Stimulated activated naive CD8-positive, alpha-beta T cell treated with anti-CD3 and anti-CD28 coated beads, Interleukin-15, Interleukin-2, amounts not matched to agents 100 ng/mL and 50 ng/mL, for 24 hours (primary cell): ENCODE measurements at regions not wholly inside any gene's neighbourhood (a gene's known extent, or its start where the extent isn't known, plus 50 kb on each side); places are given as distances from the start of the nearest gene placed in this dataset.
"Not testable (repeated sequence)": the region's sequence is repeated elsewhere in the genome, so short reads cannot be mapped to it uniquely, and the experiment has no call there.

Experiments used
- H3K27ac Mint-ChIP-seq: one replicate; pipeline ENCODE4 v1.8.0; 2021; ENCODE audit warnings: mild to moderate bottlenecking, mixed read lengths
- H3K27me3 Mint-ChIP-seq: one replicate; pipeline ENCODE4 v1.8.0; 2021; ENCODE audit warnings: mixed read lengths
- H3K36me3 Mint-ChIP-seq: one replicate; pipeline ENCODE4 v1.8.0; 2021; ENCODE audit warnings: low read depth, mixed read lengths
- H3K4me1 Mint-ChIP-seq: one replicate; pipeline ENCODE4 v1.8.0; 2021; ENCODE audit warnings: low read depth, mixed read lengths
- H3K4me3 Mint-ChIP-seq: one replicate; pipeline ENCODE4 v1.8.0; 2021; ENCODE audit warnings: mild to moderate bottlenecking, mixed read lengths
- H3K9me3 Mint-ChIP-seq: one replicate; pipeline ENCODE4 v1.8.0; 2021; ENCODE audit warnings: mixed read lengths

DNA sequence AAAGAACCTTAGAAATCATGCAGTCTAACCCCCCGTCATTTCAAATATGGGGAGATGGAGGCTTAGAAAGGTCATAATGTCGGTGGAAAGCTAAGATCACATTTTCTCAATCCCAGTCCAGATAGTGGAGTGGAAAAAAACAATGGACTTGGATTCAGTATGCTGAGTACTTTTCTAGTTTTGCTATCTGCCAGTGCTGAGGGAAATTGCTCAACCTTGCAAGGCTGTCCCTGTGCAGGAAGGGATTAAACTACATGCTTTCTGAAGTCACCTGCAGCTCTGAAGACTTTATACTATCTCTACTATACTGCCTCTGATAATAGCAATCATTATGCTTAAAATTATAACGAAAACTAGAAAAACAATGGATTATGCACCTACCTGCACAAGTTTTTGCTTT, 272.8 kb downstream of the LRIG3 start:
- no peak overlapping the region for H3K27ac Mint-ChIP-seq

DNA sequence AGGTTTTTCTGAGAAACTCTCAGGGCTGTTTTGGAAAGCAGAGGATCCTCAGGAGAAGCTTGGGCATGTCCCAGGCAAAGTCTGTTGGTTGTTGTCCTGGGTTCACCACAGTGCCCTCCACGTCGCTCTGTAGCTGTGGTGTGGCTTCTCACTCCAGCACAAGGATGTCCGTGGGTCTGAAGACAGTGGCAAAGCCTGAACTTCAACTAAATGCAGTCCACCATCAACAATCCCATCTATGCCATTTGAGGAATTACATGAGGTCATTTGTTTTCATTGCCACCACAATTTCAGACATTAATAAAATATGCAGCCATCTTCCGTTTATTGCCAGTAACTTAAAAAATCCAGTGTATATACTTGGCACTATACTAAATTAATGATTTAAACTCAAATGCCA, 272.1 kb downstream of the LRIG3 start:
- Mint-ChIP-seq H3K27me3 (peaks cover 3% of the 10 kb centered on the region), H3K27ac (no peak overlapping the region), H3K9me3 (peaks cover 4% of the 10 kb centered on the region), H3K36me3 (no peaks in the 10 kb centered on the region), H3K4me1 (no peaks in the 10 kb centered on the region), H3K4me3 (no peak overlapping the region)

More for the DNA sequence above, 272.8 kb downstream of the LRIG3 start:
- Mint-ChIP-seq H3K4me3 (no peak overlapping the region), H3K4me1 (no peaks in the 10 kb centered on the region), H3K36me3 (no peaks in the 10 kb centered on the region), H3K9me3 (peaks cover 4% of the 10 kb centered on the region), H3K27me3 (peaks cover 3% of the 10 kb centered on the region)

DNA sequence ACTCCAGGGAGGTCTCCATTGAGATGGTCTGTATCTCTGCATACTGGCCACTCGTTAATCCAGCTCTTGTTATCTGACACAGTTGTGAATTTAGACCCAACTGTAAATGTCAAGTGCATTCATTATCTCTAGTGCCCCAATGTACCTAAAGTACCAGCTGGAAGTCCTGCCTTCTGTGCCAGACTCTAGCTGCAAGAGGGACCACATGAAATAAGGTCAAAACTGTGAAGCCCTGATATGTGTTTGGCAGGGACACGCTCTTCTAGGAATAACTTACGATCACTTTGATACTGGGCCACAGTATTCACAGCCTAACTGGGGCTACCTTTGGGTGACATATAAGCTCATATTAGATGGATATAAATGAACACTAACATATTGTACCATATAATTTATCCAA, 268.5 kb downstream of the LRIG3 start:
- no peaks in the 10 kb centered on the region for H3K4me1 Mint-ChIP-seq
- H3K9me3 Mint-ChIP-seq: peaks cover 4% of the 10 kb centered on the region
- H3K27me3 Mint-ChIP-seq: peaks cover 3% of the 10 kb centered on the region
- no peak overlapping the region for H3K27ac Mint-ChIP-seq
- H3K36me3 Mint-ChIP-seq: no peaks in the 10 kb centered on the region
- H3K4me3 Mint-ChIP-seq: no peak overlapping the region

DNA sequence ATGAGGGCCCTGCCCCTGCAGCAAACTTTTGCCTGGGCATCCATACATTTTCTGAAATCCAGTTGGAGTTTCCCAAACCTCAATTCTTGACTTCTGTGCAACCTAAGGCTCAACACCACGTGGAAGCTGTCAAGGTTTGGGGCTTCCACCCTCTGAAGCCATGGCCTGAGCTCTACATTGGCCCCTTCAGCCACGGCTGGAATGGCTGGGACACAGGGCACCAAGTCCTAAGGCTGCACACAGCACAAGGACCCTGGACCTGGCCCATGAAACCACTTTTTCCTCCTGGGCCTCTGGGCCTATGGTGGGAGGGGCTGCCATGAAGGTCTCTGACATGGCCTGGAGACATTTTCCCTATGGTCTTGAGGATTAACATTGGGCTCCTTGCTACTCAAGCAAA, 266.3 kb downstream of the LRIG3 start:
- H3K27me3 Mint-ChIP-seq: no peaks in the 10 kb centered on the region
- H3K27ac Mint-ChIP-seq: no peak overlapping the region
- no peak overlapping the region for H3K4me3 Mint-ChIP-seq
- no peaks in the 10 kb centered on the region for H3K36me3 Mint-ChIP-seq
- no peaks in the 10 kb centered on the region for H3K9me3 Mint-ChIP-seq
- H3K4me1 Mint-ChIP-seq: no peaks in the 10 kb centered on the region

DNA sequence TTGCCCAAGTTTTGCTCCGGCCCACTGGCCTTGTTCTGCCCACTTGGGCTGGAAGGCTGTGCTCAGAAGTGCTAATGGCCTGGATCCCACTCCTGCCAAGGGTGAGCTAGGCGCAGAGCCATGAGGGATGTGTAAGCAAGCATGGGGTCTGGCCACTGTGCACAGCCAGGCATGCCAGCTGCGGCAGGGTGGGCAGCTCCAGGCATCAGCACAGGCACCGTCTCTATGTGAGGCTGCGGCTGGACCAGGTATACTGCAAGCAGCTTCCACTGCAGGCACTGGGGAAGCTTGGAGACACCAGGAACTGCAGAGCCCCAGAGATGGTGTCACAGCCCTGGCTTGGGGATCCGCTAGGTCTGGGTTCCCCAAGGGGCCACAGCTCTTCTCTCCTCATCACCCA, 264.9 kb downstream of the LRIG3 start:
- Mint-ChIP-seq H3K9me3 (no peaks in the 10 kb centered on the region), H3K4me1 (no peaks in the 10 kb centered on the region), H3K4me3 (no peak overlapping the region), H3K27ac (no peak overlapping the region), H3K36me3 (no peaks in the 10 kb centered on the region), H3K27me3 (no peaks in the 10 kb centered on the region)

DNA sequence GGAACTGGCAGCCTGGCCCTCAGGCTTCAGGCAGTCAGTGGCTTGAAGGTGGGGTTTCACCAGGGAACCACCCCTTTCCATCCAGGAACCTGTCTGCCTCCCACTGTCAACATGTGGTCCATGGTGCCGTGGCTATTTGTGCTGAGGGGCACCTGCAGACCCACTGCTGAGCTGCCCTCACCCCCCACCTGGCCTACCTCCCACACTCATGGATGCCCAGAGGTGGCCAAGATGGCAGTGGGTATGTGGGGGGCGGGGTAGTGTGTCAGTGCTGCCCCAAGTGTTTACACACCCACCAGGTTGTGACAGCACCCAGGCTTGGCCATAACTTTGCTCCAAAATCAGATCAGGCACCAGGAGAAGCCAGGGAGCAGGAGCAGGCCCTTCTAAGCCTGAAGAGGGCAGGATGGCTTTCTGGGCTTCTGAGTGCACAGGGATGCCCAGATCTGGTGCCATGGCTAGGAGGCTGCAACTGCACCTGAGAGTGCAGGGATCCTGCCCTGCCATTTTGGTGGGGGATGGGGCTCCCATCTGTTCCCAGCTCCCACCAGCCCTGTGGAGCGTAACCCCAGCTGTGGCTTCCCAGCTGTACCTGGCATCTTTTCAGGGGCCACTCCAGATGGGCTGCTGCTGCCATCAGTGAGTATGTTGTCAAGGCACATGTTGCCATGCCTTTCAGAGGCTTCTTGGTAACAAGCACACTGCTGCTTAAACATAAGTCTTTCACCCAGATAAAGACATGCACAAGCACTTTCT, 263.9 kb downstream of the LRIG3 start:
- H3K9me3 Mint-ChIP-seq: no peaks in the 10 kb centered on the region
- no peaks in the 10 kb centered on the region for H3K36me3 Mint-ChIP-seq
- H3K4me1 Mint-ChIP-seq: no peaks in the 10 kb centered on the region
- no peaks in the 10 kb centered on the region for H3K27me3 Mint-ChIP-seq
- no peak overlapping the region for H3K4me3 Mint-ChIP-seq
- H3K27ac Mint-ChIP-seq: no peak overlapping the region

GRCh38 chr12:58657190-58657589, 263.1 kb downstream of the LRIG3 start:
- no peaks in the 10 kb centered on the region for H3K9me3 Mint-ChIP-seq
- H3K36me3 Mint-ChIP-seq: no peaks in the 10 kb centered on the region
- H3K4me3 Mint-ChIP-seq: no peak overlapping the region
- H3K27ac Mint-ChIP-seq: no peak overlapping the region
- no peaks in the 10 kb centered on the region for H3K27me3 Mint-ChIP-seq
- no peaks in the 10 kb centered on the region for H3K4me1 Mint-ChIP-seq

- no peaks in the 10 kb centered on the region for H3K36me3 Mint-ChIP-seq
- peaks cover 4% of the 10 kb centered on the region for H3K9me3 Mint-ChIP-seq
- H3K27me3 Mint-ChIP-seq: no peaks in the 10 kb centered on the region
- no peak overlapping the region for H3K4me3 Mint-ChIP-seq
- H3K27ac Mint-ChIP-seq: no peak overlapping the region
- no peaks in the 10 kb centered on the region for H3K4me1 Mint-ChIP-seq
These were observed 254.9 kb downstream of the LRIG3 start for GRCh38 chr12:58665375-58665774.

DNA sequence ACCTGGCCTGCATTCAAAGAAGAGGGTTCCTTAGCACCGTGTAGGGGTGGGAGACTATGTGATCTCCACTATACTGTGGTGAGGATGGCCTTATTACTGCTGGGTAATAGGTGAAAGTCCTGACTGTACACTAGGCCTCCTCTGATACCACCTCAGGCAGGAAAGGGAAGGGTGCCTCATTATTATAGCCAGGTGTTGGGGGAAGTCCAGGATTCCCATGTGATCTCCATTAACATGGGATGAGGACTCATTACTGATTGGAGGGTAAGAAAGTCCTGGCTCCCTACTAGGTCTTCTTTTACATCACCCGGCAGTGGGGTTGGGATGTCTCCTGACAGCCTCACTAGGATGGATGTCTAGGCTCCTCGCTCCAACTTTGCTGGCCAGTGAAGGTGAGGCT, 252.1 kb downstream of the LRIG3 start:
- Mint-ChIP-seq H3K9me3 (peaks cover 4% of the 10 kb centered on the region), H3K36me3 (no peaks in the 10 kb centered on the region), H3K27me3 (no peaks in the 10 kb centered on the region), H3K27ac (no peak overlapping the region), H3K4me1 (no peaks in the 10 kb centered on the region), H3K4me3 (no peak overlapping the region)

DNA sequence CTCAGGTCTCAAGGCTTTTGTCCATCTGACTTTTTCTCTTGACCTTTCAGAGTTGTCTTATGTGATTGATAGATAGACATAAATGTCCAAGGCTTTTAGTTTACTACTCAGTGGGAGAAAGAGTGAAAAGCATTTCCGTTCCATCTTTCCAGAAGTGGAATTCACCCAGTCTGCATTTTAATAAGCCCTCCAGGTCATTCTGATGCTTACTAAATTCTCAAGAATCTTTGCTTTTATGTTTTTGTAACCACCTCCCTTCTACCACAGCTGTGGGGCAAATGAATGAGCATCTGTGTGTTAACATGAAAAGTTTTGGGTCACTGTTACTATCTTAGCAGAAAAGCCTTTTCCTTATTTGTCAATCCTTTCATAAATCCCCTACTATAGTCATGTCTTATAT, 251.4 kb downstream of the LRIG3 start:
- Mint-ChIP-seq H3K4me1 (no peaks in the 10 kb centered on the region), H3K27ac (no peak overlapping the region), H3K9me3 (peaks cover 3% of the 10 kb centered on the region), H3K4me3 (no peak overlapping the region), H3K36me3 (no peaks in the 10 kb centered on the region), H3K27me3 (no peaks in the 10 kb centered on the region)

DNA sequence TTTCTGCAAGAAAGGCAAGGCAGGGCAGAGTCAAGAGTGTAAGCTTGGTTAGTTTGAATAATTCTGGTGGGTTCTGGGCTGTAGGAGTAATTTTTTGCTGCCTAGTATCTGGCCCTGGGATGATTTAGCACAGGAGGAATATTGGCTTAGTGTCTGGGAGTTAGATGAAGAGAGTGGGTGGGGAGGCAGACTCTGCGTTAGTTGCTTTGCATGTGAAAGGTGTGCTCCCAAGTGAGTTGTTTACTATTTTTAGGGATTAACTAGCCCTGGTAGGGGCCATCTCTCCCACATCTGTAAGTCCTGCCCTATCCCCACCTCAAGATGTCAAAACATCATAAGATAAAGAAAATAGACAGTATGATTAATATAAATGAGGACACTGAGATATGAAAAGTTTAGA, 249.7 kb downstream of the LRIG3 start:
- no peaks in the 10 kb centered on the region for H3K4me1 Mint-ChIP-seq
- H3K27me3 Mint-ChIP-seq: no peaks in the 10 kb centered on the region
- no peak overlapping the region for H3K27ac Mint-ChIP-seq
- H3K4me3 Mint-ChIP-seq: no peak overlapping the region
- no peaks in the 10 kb centered on the region for H3K36me3 Mint-ChIP-seq
- H3K9me3 Mint-ChIP-seq: no peaks in the 10 kb centered on the region

GRCh38 chr12:58671196-58671595, 249.1 kb downstream of the LRIG3 start:
- Mint-ChIP-seq H3K4me1 (no peaks in the 10 kb centered on the region), H3K4me3 (no peak overlapping the region), H3K27me3 (no peaks in the 10 kb centered on the region), H3K27ac (no peak overlapping the region), H3K36me3 (no peaks in the 10 kb centered on the region), H3K9me3 (peaks cover 5% of the 10 kb centered on the region)

- no peaks in the 10 kb centered on the region for H3K4me1 Mint-ChIP-seq
- H3K9me3 Mint-ChIP-seq: peaks cover 10% of the 10 kb centered on the region
- peaks cover under 1% of the 10 kb centered on the region for H3K36me3 Mint-ChIP-seq
- H3K27ac Mint-ChIP-seq: no peak overlapping the region
- H3K4me3 Mint-ChIP-seq: no peak overlapping the region
- no peaks in the 10 kb centered on the region for H3K27me3 Mint-ChIP-seq
These were observed 247.3 kb downstream of the LRIG3 start for GRCh38 chr12:58673021-58673420.

DNA sequence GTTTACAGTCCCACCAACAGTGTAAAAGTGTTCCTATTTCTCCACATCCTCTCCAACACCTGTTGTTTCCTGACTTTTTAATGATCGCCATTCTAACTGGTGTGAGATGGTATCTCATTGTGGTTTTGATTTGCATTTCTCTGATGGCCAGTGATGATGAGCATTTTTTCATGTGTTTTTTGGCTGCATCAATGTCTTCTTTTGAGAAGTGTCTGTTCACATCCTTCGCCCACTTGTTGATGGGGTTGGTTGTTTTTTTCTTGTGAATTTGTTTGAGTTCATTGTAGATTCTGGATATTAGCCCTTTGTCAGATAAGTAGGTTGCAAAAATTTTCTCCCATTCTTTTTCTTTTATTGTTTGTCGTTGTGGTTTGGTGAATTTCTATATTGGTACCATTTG, 242.5 kb downstream of the LRIG3 start:
- not testable (repeated sequence) for H3K4me1 Mint-ChIP-seq, H3K4me3 Mint-ChIP-seq, H3K27ac Mint-ChIP-seq, H3K36me3 Mint-ChIP-seq, H3K27me3 Mint-ChIP-seq
- peaks cover 33% of the 10 kb centered on the region for H3K9me3 Mint-ChIP-seq

DNA sequence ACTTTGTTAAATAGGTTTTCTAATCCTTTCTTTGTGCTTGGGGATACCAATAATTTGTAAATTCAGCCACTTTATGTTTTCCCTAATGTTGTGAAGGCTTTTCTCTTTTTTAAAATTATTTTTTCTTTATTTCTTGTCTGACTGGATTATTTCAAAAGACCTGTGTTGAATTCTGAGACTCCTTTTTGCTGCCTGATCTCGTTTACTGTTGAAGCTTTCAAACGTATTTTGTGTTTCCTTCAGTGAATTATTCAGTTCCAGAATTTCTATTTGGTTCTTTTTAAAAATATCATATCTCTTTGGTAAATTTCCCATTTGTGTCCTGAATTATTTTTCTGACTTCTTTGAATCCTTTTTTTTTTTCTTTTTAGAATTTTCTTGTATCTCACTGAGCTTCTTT, 241.6 kb downstream of the LRIG3 start:
- Mint-ChIP-seq H3K4me3 (no peak overlapping the region), H3K4me1 (no peaks in the 10 kb centered on the region), H3K36me3 (peaks cover 5% of the 10 kb centered on the region), H3K9me3 (peaks cover 33% of the 10 kb centered on the region), H3K27me3 (no peaks in the 10 kb centered on the region), H3K27ac (no peak overlapping the region)

GRCh38 chr12:58681730-58682129, 238.6 kb downstream of the LRIG3 start:
- Mint-ChIP-seq H3K27ac (no peak overlapping the region), H3K9me3 (peaks cover 31% of the 10 kb centered on the region), H3K36me3 (peaks cover 5% of the 10 kb centered on the region), H3K27me3 (no peaks in the 10 kb centered on the region), H3K4me1 (no peaks in the 10 kb centered on the region), H3K4me3 (no peak overlapping the region)
